Endothelial cell (in vitro differentiated cells): ENCODE measurements at regions not wholly inside any gene's neighbourhood (a gene's known extent, or its start where the extent isn't known, plus 50 kb on each side); places are given as distances from the start of the nearest gene placed in this dataset.

Source experiments
- DNase-seq: peaks from one replicate; pipeline ENCODE4 v3.0.0; 2021; ENCODE audit warnings: low spot score
- H3K27ac Mint-ChIP-seq: one replicate; pipeline ENCODE4 v1.8.0; 2021; ENCODE audit warnings: mixed read lengths, inconsistent platforms; ENCODE audit not compliant: unreplicated experiment
- H3K27me3 Mint-ChIP-seq: one replicate; pipeline ENCODE4 v1.8.0; 2021; ENCODE audit warnings: mild to moderate bottlenecking, moderate library complexity, mixed read lengths, inconsistent platforms; ENCODE audit not compliant: unreplicated experiment
- H3K36me3 Mint-ChIP-seq: one replicate; pipeline ENCODE4 v1.8.0; 2021; ENCODE audit warnings: mild to moderate bottlenecking, low read depth, mixed read lengths, inconsistent platforms; ENCODE audit not compliant: unreplicated experiment
- H3K4me1 Mint-ChIP-seq: one replicate; pipeline ENCODE4 v1.8.0; 2021; ENCODE audit warnings: mild to moderate bottlenecking, mixed read lengths, inconsistent platforms; ENCODE audit not compliant: unreplicated experiment
- H3K4me3 Mint-ChIP-seq: one replicate; pipeline ENCODE4 v1.8.0; 2021; ENCODE audit warnings: mild to moderate bottlenecking, mixed read lengths, inconsistent platforms; ENCODE audit not compliant: unreplicated experiment
- H3K9me3 Mint-ChIP-seq: one replicate; pipeline ENCODE4 v1.8.0; 2021; ENCODE audit warnings: mixed read lengths, inconsistent platforms; ENCODE audit not compliant: unreplicated experiment
- TF ChIP-seq, protein P1 (sequence below): fragments of 200-600 bp; sonication (generic); IDR thresholded peaks from one replicate; pipeline ENCODE4 v1.5.0; 2021; ENCODE audit warnings: antibody characterized with exemption; ENCODE audit not compliant: unreplicated experiment

DNA sequence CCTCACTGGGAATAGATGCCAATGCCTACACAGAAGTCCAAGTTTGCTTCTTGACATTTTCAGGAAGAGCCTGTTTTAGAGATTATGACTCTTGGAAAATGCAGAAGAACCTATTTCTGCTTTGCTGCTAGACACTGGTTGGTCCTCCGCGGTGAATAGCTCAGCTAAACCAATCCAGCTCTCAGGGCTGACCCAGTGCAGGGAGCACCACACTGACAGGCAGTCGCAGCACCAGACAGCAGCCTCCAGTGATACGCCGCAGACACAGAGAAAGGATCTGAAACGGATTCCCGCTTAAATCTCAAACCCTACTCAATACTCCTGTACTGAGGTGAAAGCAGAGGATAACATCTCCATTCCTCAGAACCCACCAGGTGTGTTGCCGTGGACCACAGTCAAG lies 183.4 kb downstream of the ENGASE start:
- H3K9me3 Mint-ChIP-seq: no peaks in the 10 kb centered on the region
- no peak for DNase-seq
- H3K27me3 Mint-ChIP-seq: peaks cover under 1% of the 10 kb centered on the region
- H3K36me3 Mint-ChIP-seq: no peaks in the 10 kb centered on the region
- H3K4me3 Mint-ChIP-seq: no peak overlapping the region
- TF ChIP-seq, protein P1, sequence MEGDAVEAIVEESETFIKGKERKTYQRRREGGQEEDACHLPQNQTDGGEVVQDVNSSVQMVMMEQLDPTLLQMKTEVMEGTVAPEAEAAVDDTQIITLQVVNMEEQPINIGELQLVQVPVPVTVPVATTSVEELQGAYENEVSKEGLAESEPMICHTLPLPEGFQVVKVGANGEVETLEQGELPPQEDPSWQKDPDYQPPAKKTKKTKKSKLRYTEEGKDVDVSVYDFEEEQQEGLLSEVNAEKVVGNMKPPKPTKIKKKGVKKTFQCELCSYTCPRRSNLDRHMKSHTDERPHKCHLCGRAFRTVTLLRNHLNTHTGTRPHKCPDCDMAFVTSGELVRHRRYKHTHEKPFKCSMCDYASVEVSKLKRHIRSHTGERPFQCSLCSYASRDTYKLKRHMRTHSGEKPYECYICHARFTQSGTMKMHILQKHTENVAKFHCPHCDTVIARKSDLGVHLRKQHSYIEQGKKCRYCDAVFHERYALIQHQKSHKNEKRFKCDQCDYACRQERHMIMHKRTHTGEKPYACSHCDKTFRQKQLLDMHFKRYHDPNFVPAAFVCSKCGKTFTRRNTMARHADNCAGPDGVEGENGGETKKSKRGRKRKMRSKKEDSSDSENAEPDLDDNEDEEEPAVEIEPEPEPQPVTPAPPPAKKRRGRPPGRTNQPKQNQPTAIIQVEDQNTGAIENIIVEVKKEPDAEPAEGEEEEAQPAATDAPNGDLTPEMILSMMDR: no peak
- H3K4me1 Mint-ChIP-seq: no peaks in the 10 kb centered on the region
- no peak overlapping the region for H3K27ac Mint-ChIP-seq

DNA sequence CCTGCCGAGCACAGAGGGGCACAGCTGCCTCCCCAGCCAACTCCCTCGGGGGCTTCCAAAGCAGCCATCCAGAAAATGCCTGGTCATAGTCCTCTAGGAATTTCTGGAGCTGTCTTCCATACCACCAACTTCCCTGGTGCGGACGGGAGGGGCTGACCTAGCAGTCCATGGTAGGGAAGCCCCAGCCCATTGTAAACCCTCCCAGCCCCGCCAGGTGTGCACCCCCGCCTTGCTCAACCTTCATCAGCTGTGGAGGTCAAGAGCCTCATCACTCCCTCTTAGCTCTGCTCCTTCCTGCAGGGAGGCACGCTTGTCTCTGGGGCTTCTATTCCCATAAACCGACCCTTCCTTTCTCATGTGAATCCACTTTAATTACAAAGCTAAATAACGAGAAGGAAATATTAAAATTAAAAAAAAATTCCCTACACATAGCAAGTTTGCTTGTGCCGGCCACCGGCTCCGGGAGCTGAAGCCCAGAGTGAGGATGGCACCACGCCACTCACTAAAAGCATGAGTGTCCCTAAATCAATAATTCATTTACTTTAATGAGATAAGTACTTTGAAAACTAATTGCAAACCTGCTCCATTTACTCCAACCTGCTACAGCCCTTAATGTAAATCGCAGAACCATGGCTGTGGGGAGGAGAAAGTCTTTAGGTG lies 181.4 kb downstream of the ENGASE start:
- Mint-ChIP-seq H3K36me3 (no peaks in the 10 kb centered on the region), H3K27me3 (peaks cover 9% of the 10 kb centered on the region), H3K4me1 (no peaks in the 10 kb centered on the region), H3K9me3 (no peaks in the 10 kb centered on the region), H3K4me3 (no peak overlapping the region), H3K27ac (no peak overlapping the region)
- TF ChIP-seq, protein P1: no peak
- no peak for DNase-seq

DNA sequence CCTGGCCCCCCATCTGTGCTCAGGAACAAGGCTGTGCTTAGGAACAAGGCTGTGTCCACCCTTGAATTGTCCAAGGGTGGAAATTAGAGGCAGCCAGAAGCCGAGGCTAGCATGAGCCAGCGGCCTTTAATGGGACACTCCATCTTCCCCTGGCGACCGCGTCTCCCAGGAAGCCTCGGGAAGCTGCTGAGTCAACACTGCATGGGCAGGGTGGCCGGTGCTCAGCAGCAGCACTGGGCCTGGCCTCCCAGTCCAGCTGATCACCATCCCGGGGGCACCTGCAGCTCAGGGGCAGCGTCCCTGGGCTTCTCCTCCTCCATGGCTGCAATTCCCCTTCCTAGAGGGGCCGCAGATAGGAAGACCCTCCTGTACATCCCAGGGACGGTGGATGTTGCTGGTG lies 180.8 kb downstream of the ENGASE start:
- no peaks in the 10 kb centered on the region for H3K9me3 Mint-ChIP-seq
- no peak for DNase-seq
- TF ChIP-seq, protein P1: no peak
- H3K4me3 Mint-ChIP-seq: no peak overlapping the region
- H3K4me1 Mint-ChIP-seq: no peaks in the 10 kb centered on the region
- peaks cover 10% of the 10 kb centered on the region for H3K27me3 Mint-ChIP-seq
- no peak overlapping the region for H3K27ac Mint-ChIP-seq
- H3K36me3 Mint-ChIP-seq: no peaks in the 10 kb centered on the region

DNA sequence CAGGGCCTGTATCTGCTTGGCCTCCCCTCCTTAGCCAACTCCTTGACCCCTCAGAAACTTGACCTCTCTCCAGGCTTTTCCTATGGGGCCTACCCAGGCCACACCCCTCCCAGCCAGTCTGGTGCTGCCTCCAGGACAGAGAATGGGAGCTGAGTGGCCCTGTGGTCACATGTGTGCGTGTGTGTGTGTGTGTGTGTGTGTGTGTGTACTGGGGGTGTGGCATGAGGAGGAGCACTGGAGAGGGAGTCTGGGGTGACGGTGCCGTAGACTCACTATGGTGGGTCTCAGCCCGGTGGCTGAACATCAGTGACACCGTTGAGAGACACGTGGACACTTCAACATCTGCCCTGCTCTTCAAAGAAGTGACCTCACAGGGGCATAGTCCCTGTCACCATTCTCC lies 180.4 kb downstream of the ENGASE start:
- TF ChIP-seq, protein P1: no peak
- Mint-ChIP-seq H3K27ac (no peak overlapping the region), H3K36me3 (no peaks in the 10 kb centered on the region), H3K9me3 (no peaks in the 10 kb centered on the region), H3K27me3 (peaks cover 10% of the 10 kb centered on the region), H3K4me1 (no peaks in the 10 kb centered on the region), H3K4me3 (no peak overlapping the region)
- DNase-seq: no peak

DNA sequence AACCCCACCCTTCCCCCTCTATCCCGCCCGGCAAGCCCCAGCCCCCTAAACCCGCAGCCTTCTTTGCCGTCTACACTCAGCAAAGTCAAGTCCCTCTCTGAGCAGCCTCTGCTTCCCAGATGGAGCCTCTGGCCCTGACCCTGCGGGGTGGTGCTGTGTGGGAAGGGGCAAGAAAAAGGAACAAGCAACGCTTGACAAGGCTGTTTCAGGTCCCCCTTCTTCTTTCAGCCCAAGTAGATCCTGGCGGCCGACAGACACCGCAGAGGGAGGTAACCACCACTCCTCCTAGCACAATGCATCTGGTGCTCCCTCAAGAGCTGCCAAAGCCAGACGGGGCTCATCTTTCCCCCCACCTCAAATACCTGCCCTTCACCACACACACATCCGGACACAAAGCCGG lies 178.3 kb downstream of the ENGASE start:
- no peak overlapping the region for H3K27ac Mint-ChIP-seq
- peaks cover 10% of the 10 kb centered on the region for H3K27me3 Mint-ChIP-seq
- TF ChIP-seq, protein P1: no peak

More for the DNA sequence above, 178.3 kb downstream of the ENGASE start:
- H3K9me3 Mint-ChIP-seq: no peaks in the 10 kb centered on the region
- no peak overlapping the region for H3K4me3 Mint-ChIP-seq
- H3K4me1 Mint-ChIP-seq: peaks cover 6% of the 10 kb centered on the region
- H3K36me3 Mint-ChIP-seq: no peaks in the 10 kb centered on the region
- DNase-seq: no peak
